ENCODE measurements at regions not wholly inside any gene's neighbourhood (a gene's known extent, or its start where the extent isn't known, plus 50 kb on each side); places are given as distances from the start of the nearest gene placed in this dataset.

GRCh38 chr5:124622851-124623250 lies 123.6 kb downstream of the ZNF608 start:
- H3K4me3 ChIP-seq = no peak overlapping the region
- no peak overlapping the region for H3K4me2 ChIP-seq (ENCODE audit: unreplicated experiment)
- H3K9me2 ChIP-seq (ENCODE audit: insufficient read depth) = no peaks in the 10 kb centered on the region
- no peaks in the 10 kb centered on the region for H3K4me1 ChIP-seq (ENCODE audit: insufficient read depth)
- no peak for TF ChIP-seq EZH2phosphoT487 (IDR thresholded peaks at IDR 0.05; ENCODE audit: insufficient read depth, low read depth)
- no peak for TF ChIP-seq EZH2 (IDR thresholded peaks at IDR 0.05; ENCODE audit: insufficient read depth, poor library complexity, severe bottlenecking)
- no peaks in the 10 kb centered on the region for H3K79me2 ChIP-seq (ENCODE audit: insufficient read depth)
- no peaks in the 10 kb centered on the region for H3K36me3 ChIP-seq (ENCODE audit: low read depth)
- DNase-seq = no peak
- no peak overlapping the region for H3K27ac ChIP-seq
- WGBS, 2 experiments (ENCODE audit: low coverage in 1 of 2, low lambda C conversion rate in 2 of 2, missing lambda C conversion rate in 2 of 2) = 71 to 74% methylated on average over 3 of the region's 3 CpGs
- no peak overlapping the region for H2AFZ ChIP-seq
- H4K20me1 ChIP-seq (ENCODE audit: insufficient read depth) = no peaks in the 10 kb centered on the region
- in situ Hi-C loops (cut with MboI) = no loop called here
- no peak overlapping the region for H3K9ac ChIP-seq
- no peaks in the 10 kb centered on the region for H3K9me3 ChIP-seq (ENCODE audit: low read depth)
- no peaks in the 10 kb centered on the region for H3K27me3 ChIP-seq (replicated peaks; ENCODE audit: insufficient read depth)
- 0 out of 2 replicates have a peak, but pooled peaks cover under 1% of the 10 kb centered on the region for H3F3A ChIP-seq (ENCODE audit: insufficient read depth)

DNA sequence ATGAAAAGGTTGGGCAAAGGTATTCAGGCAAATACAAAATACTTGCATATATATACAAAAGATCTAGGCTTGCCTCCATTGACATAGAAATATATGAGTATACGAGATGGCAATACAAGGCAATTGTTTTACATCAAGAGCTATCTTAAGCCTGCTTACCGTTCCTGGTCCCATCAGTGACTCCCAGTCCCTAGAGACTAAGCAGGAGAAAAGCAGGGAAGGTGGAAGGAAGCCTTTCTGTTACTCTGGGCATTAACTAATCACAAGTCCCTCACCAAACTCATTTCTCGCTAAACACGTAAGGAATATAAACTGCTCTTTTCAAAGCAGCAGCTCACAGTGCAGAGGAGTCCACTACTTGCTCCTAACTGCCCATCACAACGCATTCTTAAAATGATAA lies 125.2 kb downstream of the ZNF608 start:
- WGBS, 2 experiments (ENCODE audit: low coverage in 1 of 2, low lambda C conversion rate in 2 of 2, missing lambda C conversion rate in 2 of 2) = 85 to 88% methylated on average over 5 of the region's 5 CpGs
- Histone ChIP-seq H3K4me3 (no peak overlapping the region), H3K9me3 (ENCODE audit: low read depth) (no peaks in the 10 kb centered on the region), H3K9me2 (ENCODE audit: insufficient read depth) (no peaks in the 10 kb centered on the region), H3K4me2 (ENCODE audit: unreplicated experiment) (no peak overlapping the region), H3K79me2 (ENCODE audit: insufficient read depth) (no peaks in the 10 kb centered on the region), H2AFZ (no peak overlapping the region), H4K20me1 (ENCODE audit: insufficient read depth) (no peaks in the 10 kb centered on the region), H3K27me3 (replicated peaks; ENCODE audit: insufficient read depth) (no peaks in the 10 kb centered on the region), H3F3A (ENCODE audit: insufficient read depth) (no peaks in the 10 kb centered on the region), H3K9ac (no peak overlapping the region), H3K36me3 (ENCODE audit: low read depth) (no peaks in the 10 kb centered on the region), H3K4me1 (ENCODE audit: insufficient read depth) (no peaks in the 10 kb centered on the region), H3K27ac (no peak overlapping the region)
- TF ChIP-seq EZH2phosphoT487 (IDR thresholded peaks at IDR 0.05; ENCODE audit: insufficient read depth, low read depth) (no peak), EZH2 (IDR thresholded peaks at IDR 0.05; ENCODE audit: insufficient read depth, poor library complexity, severe bottlenecking) (no peak)
- no peak for DNase-seq
- in situ Hi-C loops (cut with MboI) = no loop called here

GRCh38 chr5:124620743-124621142 lies 125.7 kb downstream of the ZNF608 start:
- no peak for DNase-seq
- H3K27me3 ChIP-seq (replicated peaks; ENCODE audit: insufficient read depth) = no peaks in the 10 kb centered on the region
- no peaks in the 10 kb centered on the region for H3K4me1 ChIP-seq (ENCODE audit: insufficient read depth)
- H4K20me1 ChIP-seq (ENCODE audit: insufficient read depth) = no peaks in the 10 kb centered on the region
- no peak for TF ChIP-seq EZH2phosphoT487 (IDR thresholded peaks at IDR 0.05; ENCODE audit: insufficient read depth, low read depth)
- no peak for TF ChIP-seq EZH2 (IDR thresholded peaks at IDR 0.05; ENCODE audit: insufficient read depth, poor library complexity, severe bottlenecking)
- no peaks in the 10 kb centered on the region for H3K36me3 ChIP-seq (ENCODE audit: low read depth)
- H3K9ac ChIP-seq = no peak overlapping the region
- H3K9me3 ChIP-seq (ENCODE audit: low read depth) = no peaks in the 10 kb centered on the region
- in situ Hi-C loops (cut with MboI) = no loop called here
- H3K9me2 ChIP-seq (ENCODE audit: insufficient read depth) = no peaks in the 10 kb centered on the region
- no peaks in the 10 kb centered on the region for H3K79me2 ChIP-seq (ENCODE audit: insufficient read depth)
- no peak overlapping the region for H2AFZ ChIP-seq
- no peak overlapping the region for H3K27ac ChIP-seq
- WGBS, 2 experiments (ENCODE audit: low coverage in 1 of 2, low lambda C conversion rate in 2 of 2, missing lambda C conversion rate in 2 of 2) = 76 to 81% methylated on average over 2 of the region's 2 CpGs
- no peak overlapping the region for H3K4me2 ChIP-seq (ENCODE audit: unreplicated experiment)
- H3K4me3 ChIP-seq = no peak overlapping the region
- H3F3A ChIP-seq (ENCODE audit: insufficient read depth) = no peaks in the 10 kb centered on the region

DNA sequence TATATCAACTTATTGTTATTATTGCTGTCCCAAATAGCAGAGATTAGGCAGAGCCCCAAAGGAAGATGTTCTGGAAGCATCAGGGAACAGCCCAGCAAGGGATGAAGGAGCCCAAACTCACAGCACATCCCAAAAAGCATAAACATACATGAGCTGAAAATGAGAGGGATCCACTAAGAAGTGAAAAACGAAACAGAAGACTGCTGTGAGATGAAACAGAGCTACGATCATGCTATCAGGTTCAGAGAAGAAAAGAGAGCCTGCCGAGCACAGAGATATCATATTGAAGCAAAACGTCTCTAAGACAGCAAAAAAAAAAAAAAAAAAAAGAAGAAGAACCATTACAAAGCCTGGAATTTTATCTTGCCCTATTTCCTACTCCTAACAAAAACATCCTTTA lies 127.3 kb downstream of the ZNF608 start:
- no peaks in the 10 kb centered on the region for H3K9me3 ChIP-seq (ENCODE audit: low read depth)
- H3K4me1 ChIP-seq (ENCODE audit: insufficient read depth) = peaks cover under 1% of the 10 kb centered on the region
- TF ChIP-seq EZH2phosphoT487 (IDR thresholded peaks at IDR 0.05; ENCODE audit: insufficient read depth, low read depth) = no peak
- no peak for TF ChIP-seq EZH2 (IDR thresholded peaks at IDR 0.05; ENCODE audit: insufficient read depth, poor library complexity, severe bottlenecking)
- in situ Hi-C loops (cut with MboI) = no loop called here
- no peaks in the 10 kb centered on the region for H3K9me2 ChIP-seq (ENCODE audit: insufficient read depth)
- no peak overlapping the region for H3K27ac ChIP-seq
- DNase-seq = no peak
- 65 to 78% methylated on average over 4 of the region's 4 CpGs for WGBS, 2 experiments (ENCODE audit: low coverage in 1 of 2, low lambda C conversion rate in 2 of 2, missing lambda C conversion rate in 2 of 2)
- no peaks in the 10 kb centered on the region for H3K27me3 ChIP-seq (replicated peaks; ENCODE audit: insufficient read depth)
- no peak overlapping the region for H3K9ac ChIP-seq
- no peak overlapping the region for H2AFZ ChIP-seq
- H3K4me2 ChIP-seq (ENCODE audit: unreplicated experiment) = no peak overlapping the region
- H3K36me3 ChIP-seq (ENCODE audit: low read depth) = no peaks in the 10 kb centered on the region
- no peaks in the 10 kb centered on the region for H4K20me1 ChIP-seq (ENCODE audit: insufficient read depth)
- no peak overlapping the region for H3K4me3 ChIP-seq
- no peaks in the 10 kb centered on the region for H3K79me2 ChIP-seq (ENCODE audit: insufficient read depth)
- H3F3A ChIP-seq (ENCODE audit: insufficient read depth) = no peaks in the 10 kb centered on the region

GRCh38 chr5:124617787-124618186 lies 128.7 kb downstream of the ZNF608 start:
- Histone ChIP-seq H3K27me3 (replicated peaks; ENCODE audit: insufficient read depth) (no peaks in the 10 kb centered on the region), H3K4me1 (ENCODE audit: insufficient read depth) (peaks cover 4% of the 10 kb centered on the region), H3K36me3 (ENCODE audit: low read depth) (no peaks in the 10 kb centered on the region), H3K4me2 (ENCODE audit: unreplicated experiment) (no peak overlapping the region), H3K4me3 (no peak overlapping the region), H3K9ac (no peak overlapping the region), H4K20me1 (ENCODE audit: insufficient read depth) (no peaks in the 10 kb centered on the region), H2AFZ (no peak overlapping the region), H3K9me2 (ENCODE audit: insufficient read depth) (no peaks in the 10 kb centered on the region), H3K9me3 (ENCODE audit: low read depth) (no peaks in the 10 kb centered on the region), H3K27ac (no peak overlapping the region), H3K79me2 (ENCODE audit: insufficient read depth) (no peaks in the 10 kb centered on the region), H3F3A (ENCODE audit: insufficient read depth) (no peaks in the 10 kb centered on the region)
- DNase-seq = no peak
- 93 to 100% methylated on average over 1 of the region's 1 CpG for WGBS, 2 experiments (ENCODE audit: low coverage in 1 of 2, low lambda C conversion rate in 2 of 2, missing lambda C conversion rate in 2 of 2)
- TF ChIP-seq EZH2phosphoT487 (IDR thresholded peaks at IDR 0.05; ENCODE audit: insufficient read depth, low read depth) (no peak), EZH2 (IDR thresholded peaks at IDR 0.05; ENCODE audit: insufficient read depth, poor library complexity, severe bottlenecking) (no peak)
- in situ Hi-C loops (cut with MboI) = no loop called here
